OCI-LY1 (cell line): ENCODE measurements at regions not wholly inside any gene's neighbourhood (a gene's known extent, or its start where the extent isn't known, plus 50 kb on each side); places are given as distances from the start of the nearest gene placed in this dataset.

Source experiments
- H2AFZ ChIP-seq: fragments of 200-600 bp; sonication (generic), shearing (Covaris generic); 2 replicates; pipeline ENCODE4 v1.6.0; 2014; ENCODE audit warnings: antibody characterized with exemption, mild to moderate bottlenecking, low read length
- H3F3A ChIP-seq: fragments of 200-600 bp; sonication (generic), shearing (Covaris generic); 2 replicates; pipeline ENCODE4 v1.6.0; 2014; ENCODE audit warnings: mild to moderate bottlenecking, antibody characterized with exemption, low read length, moderate library complexity; ENCODE audit not compliant: insufficient read depth
- H3K27ac ChIP-seq: fragments of 200-600 bp; sonication (generic); 2 replicates; pipeline ENCODE4 v1.5.1; 2014; ENCODE audit warnings: low read length, mixed run types, mild to moderate bottlenecking, low read depth; ENCODE audit not compliant: poor library complexity, severe bottlenecking
- H3K27me3 ChIP-seq: fragments of 200-600 bp; sonication (generic); 2 replicates; pipeline ENCODE4 v1.6.0; 2014; ENCODE audit warnings: antibody characterized with exemption, mild to moderate bottlenecking, low read length, moderate library complexity; ENCODE audit not compliant: insufficient read depth
- H3K36me3 ChIP-seq: fragments of 200-600 bp; sonication (generic); 2 replicates; pipeline ENCODE4 v1.6.1; 2014; ENCODE audit warnings: mild to moderate bottlenecking, antibody characterized with exemption, low read length, moderate library complexity, mixed read lengths; ENCODE audit not compliant: insufficient read depth
- H3K4me1 ChIP-seq: fragments of 200-600 bp; sonication (generic); 2 replicates; pipeline ENCODE4 v1.5.1; 2014; ENCODE audit warnings: mild to moderate bottlenecking, low read length, moderate library complexity; ENCODE audit not compliant: insufficient read depth, severe bottlenecking
- H3K4me2 ChIP-seq: fragments of 200-600 bp; sonication (generic), shearing (Covaris generic); 2 replicates; pipeline ENCODE4 v1.6.1; 2014; ENCODE audit warnings: low read length
- H3K4me3 ChIP-seq: fragments of 200-600 bp; sonication (generic); 2 replicates; pipeline ENCODE4 v1.5.1; 2014; ENCODE audit warnings: low read length, low read depth, mild to moderate bottlenecking, mixed read lengths; ENCODE audit not compliant: poor library complexity, severe bottlenecking
- H3K79me2 ChIP-seq: fragments of 200-600 bp; shearing (Covaris generic); 2 replicates; pipeline ENCODE4 v1.6.1; 2016; ENCODE audit warnings: mixed run types, low read length, mixed read lengths; ENCODE audit not compliant: insufficient read depth
- H3K9ac ChIP-seq: fragments of 200-600 bp; sonication (generic), shearing (Covaris generic); 2 replicates; pipeline ENCODE4 v1.6.1; 2014; ENCODE audit warnings: mild to moderate bottlenecking, low read length, mixed read lengths
- H3K9me2 ChIP-seq: fragments of 200-600 bp; sonication (generic), shearing (Covaris generic); 2 replicates; pipeline ENCODE4 v1.6.1; 2014; ENCODE audit warnings: low read depth, mild to moderate bottlenecking, low read length, mixed read lengths
- H3K9me3 ChIP-seq: fragments of 200-600 bp; shearing (Covaris generic); 2 replicates; pipeline ENCODE4 v1.6.1; 2014; ENCODE audit warnings: low read length, mixed read lengths
- H4K20me1 ChIP-seq: fragments of 200-600 bp; sonication (generic), shearing (Covaris generic); 2 replicates; pipeline ENCODE4 v1.6.0; 2016; ENCODE audit warnings: mild to moderate bottlenecking, low read length; ENCODE audit not compliant: insufficient read depth
- EZH2 ChIP-seq: fragments of 200-600 bp; sonication (generic), shearing (Covaris generic); IDR thresholded peaks from 2 replicates; pipeline ENCODE4 v1.8.0; 2017; ENCODE audit warnings: borderline replicate concordance, mixed run types, mild to moderate bottlenecking, antibody characterized with exemption, low read length, moderate library complexity, mixed read lengths
- TF ChIP-seq, protein P1 (sequence below): fragments of 200-600 bp; sonication (generic), shearing (Covaris generic); IDR thresholded peaks from 2 replicates; pipeline ENCODE4 v1.5.1; 2017; ENCODE audit warnings: mild to moderate bottlenecking, antibody characterized with exemption, low read length, moderate library complexity, mixed read lengths

GRCh38 chr3:194945508-194945907 lies 259.8 kb downstream of the FAM43A start:
- H3K27ac ChIP-seq = no peak overlapping the region
- H3K9ac ChIP-seq = no peak overlapping the region
- no peaks in the 10 kb centered on the region for H3K4me1 ChIP-seq
- H3F3A ChIP-seq = no peaks in the 10 kb centered on the region
- no peaks in the 10 kb centered on the region for H3K36me3 ChIP-seq
- no peak for TF ChIP-seq EZH2
- TF ChIP-seq, protein P1, sequence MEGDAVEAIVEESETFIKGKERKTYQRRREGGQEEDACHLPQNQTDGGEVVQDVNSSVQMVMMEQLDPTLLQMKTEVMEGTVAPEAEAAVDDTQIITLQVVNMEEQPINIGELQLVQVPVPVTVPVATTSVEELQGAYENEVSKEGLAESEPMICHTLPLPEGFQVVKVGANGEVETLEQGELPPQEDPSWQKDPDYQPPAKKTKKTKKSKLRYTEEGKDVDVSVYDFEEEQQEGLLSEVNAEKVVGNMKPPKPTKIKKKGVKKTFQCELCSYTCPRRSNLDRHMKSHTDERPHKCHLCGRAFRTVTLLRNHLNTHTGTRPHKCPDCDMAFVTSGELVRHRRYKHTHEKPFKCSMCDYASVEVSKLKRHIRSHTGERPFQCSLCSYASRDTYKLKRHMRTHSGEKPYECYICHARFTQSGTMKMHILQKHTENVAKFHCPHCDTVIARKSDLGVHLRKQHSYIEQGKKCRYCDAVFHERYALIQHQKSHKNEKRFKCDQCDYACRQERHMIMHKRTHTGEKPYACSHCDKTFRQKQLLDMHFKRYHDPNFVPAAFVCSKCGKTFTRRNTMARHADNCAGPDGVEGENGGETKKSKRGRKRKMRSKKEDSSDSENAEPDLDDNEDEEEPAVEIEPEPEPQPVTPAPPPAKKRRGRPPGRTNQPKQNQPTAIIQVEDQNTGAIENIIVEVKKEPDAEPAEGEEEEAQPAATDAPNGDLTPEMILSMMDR = no peak
- H3K4me3 ChIP-seq = no peak overlapping the region
- H3K4me2 ChIP-seq = no peak overlapping the region
- H2AFZ ChIP-seq = no peak overlapping the region
- no peaks in the 10 kb centered on the region for H3K79me2 ChIP-seq
- no peaks in the 10 kb centered on the region for H3K9me2 ChIP-seq
- H3K27me3 ChIP-seq = no peaks in the 10 kb centered on the region; the same call in 1 of the 2 replicates
- no peaks in the 10 kb centered on the region for H4K20me1 ChIP-seq
- H3K9me3 ChIP-seq = no peaks in the 10 kb centered on the region

GRCh38 chr3:194946091-194946490 lies 260.4 kb downstream of the FAM43A start:
- no peaks in the 10 kb centered on the region for H3K79me2 ChIP-seq
- no peaks in the 10 kb centered on the region for H4K20me1 ChIP-seq
- no peaks in the 10 kb centered on the region for H3F3A ChIP-seq
- H3K4me2 ChIP-seq = no peak overlapping the region
- H3K4me1 ChIP-seq = no peaks in the 10 kb centered on the region
- H2AFZ ChIP-seq = no peak overlapping the region
- H3K9ac ChIP-seq = no peak overlapping the region
- H3K36me3 ChIP-seq = no peaks in the 10 kb centered on the region
- H3K4me3 ChIP-seq = no peak overlapping the region
- TF ChIP-seq, protein P1 = no peak
- TF ChIP-seq EZH2 = no peak
- no peak overlapping the region for H3K27ac ChIP-seq
- H3K27me3 ChIP-seq = no peaks in the 10 kb centered on the region; the same call in 1 of the 2 replicates
- H3K9me2 ChIP-seq = no peaks in the 10 kb centered on the region
- H3K9me3 ChIP-seq = no peaks in the 10 kb centered on the region

DNA sequence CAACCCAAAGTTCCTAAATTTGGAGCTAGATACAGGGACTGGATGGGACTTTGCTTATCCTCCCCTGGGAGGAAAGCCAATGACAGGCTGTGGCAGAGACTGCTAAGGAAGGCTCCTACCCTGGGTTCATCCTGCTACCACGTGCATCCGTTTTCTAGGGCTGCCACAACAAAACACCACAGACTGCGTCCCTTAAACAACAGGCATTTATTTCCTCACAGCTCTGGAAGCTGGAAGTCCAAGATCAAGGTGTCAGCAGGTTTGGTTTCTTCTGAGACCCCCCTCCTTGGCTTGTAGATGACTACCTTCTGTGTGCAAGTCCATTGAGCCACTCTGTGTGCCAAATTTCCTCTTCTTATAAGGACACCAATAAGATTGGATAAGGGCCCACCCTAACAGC lies 263.9 kb downstream of the FAM43A start:
- no peak overlapping the region for H3K4me2 ChIP-seq
- H3K4me1 ChIP-seq = no peaks in the 10 kb centered on the region
- H3K9me2 ChIP-seq = no peaks in the 10 kb centered on the region
- no peaks in the 10 kb centered on the region for H3K9me3 ChIP-seq
- H4K20me1 ChIP-seq = no peaks in the 10 kb centered on the region
- H3K79me2 ChIP-seq = no peaks in the 10 kb centered on the region
- H3F3A ChIP-seq = no peaks in the 10 kb centered on the region
- H2AFZ ChIP-seq = no peak overlapping the region
- H3K36me3 ChIP-seq = no peaks in the 10 kb centered on the region
- peaks cover 4% of the 10 kb centered on the region; the same call in 1 of the 2 replicates for H3K27me3 ChIP-seq
- no peak overlapping the region for H3K9ac ChIP-seq
- TF ChIP-seq, protein P1 = no peak
- TF ChIP-seq EZH2 = no peak
- H3K4me3 ChIP-seq = no peak overlapping the region
- H3K27ac ChIP-seq = no peak overlapping the region
